T47D (cell line): ENCODE measurements at regions not wholly inside any gene's neighbourhood (a gene's known extent, or its start where the extent isn't known, plus 50 kb on each side); places are given as distances from the start of the nearest gene placed in this dataset.

Experiments
- DNase-seq, 2 experiments: peaks; one replicate each; pipeline versions ENCODE4 v3.0.0 to v3.0.0-alpha.2; 2011 to 2012; ENCODE audit warnings: low read depth in 1 of 2, low spot score in 1 of 2
- JUND ChIP-seq: IDR thresholded peaks from 2 replicates; pipeline ENCODE4 v1.6.1; 2012; ENCODE audit warnings: low read depth
- in situ Hi-C: cut with HindIII; loops from 2 replicates; pipeline ENCODE4 v1.10.0; 2016; ENCODE audit warnings: low sequenced_read_pairs, low pct_unique_long_range_greater_than_20kb

- in situ Hi-C loops = no loop called here
- DNase-seq = no peak
- TF ChIP-seq JUND = no peak
These were observed 135.7 kb downstream of the LRRC30 start for GRCh38 chr18:7366597-7366996.

GRCh38 chr18:7367336-7367735, 136.4 kb downstream of the LRRC30 start:
- in situ Hi-C loops = no loop called here

GRCh38 chr18:7369006-7369405, 138.1 kb downstream of the LRRC30 start:
- DNase-seq = no peak
- no peak for TF ChIP-seq JUND
- in situ Hi-C loops = no loop called here

More at GRCh38 chr18:7367336-7367735, 136.4 kb downstream of the LRRC30 start:
- no peak for TF ChIP-seq JUND
- DNase-seq = peak in 1 of 2 experiments; percentile 4

GRCh38 chr18:7370375-7370774, 139.5 kb downstream of the LRRC30 start:
- no peak for DNase-seq
- in situ Hi-C loops = no loop called here
- TF ChIP-seq JUND = no peak

- in situ Hi-C loops = no loop called here
- no peak for DNase-seq
- TF ChIP-seq JUND = no peak
These were observed 139.9 kb downstream of the LRRC30 start for GRCh38 chr18:7370802-7371201.

GRCh38 chr18:7373441-7373840, 142.6 kb downstream of the LRRC30 start:
- in situ Hi-C loops = no loop called here
- no peak for DNase-seq
- TF ChIP-seq JUND = no peak

- no peak for TF ChIP-seq JUND
- DNase-seq = no peak
- in situ Hi-C loops = no loop called here
These were observed 150.4 kb downstream of the LRRC30 start for GRCh38 chr18:7381307-7381706.

GRCh38 chr18:7382328-7383001, 151.6 kb downstream of the LRRC30 start:
- DNase-seq = no peak
- in situ Hi-C loops = no loop called here
- TF ChIP-seq JUND = no peak

GRCh38 chr18:7383002-7383980, 152.4 kb downstream of the LRRC30 start:
- no peak for DNase-seq
- in situ Hi-C loops = no loop called here
- no peak for TF ChIP-seq JUND

GRCh38 chr18:7388741-7389140, 157.9 kb downstream of the LRRC30 start:
- TF ChIP-seq JUND = no peak
- no peak for DNase-seq
- in situ Hi-C loops = no loop called here

GRCh38 chr18:7390731-7391492, 160.0 kb downstream of the LRRC30 start:
- DNase-seq = no peak
- no peak for TF ChIP-seq JUND
- in situ Hi-C loops = no loop called here

- no peak for DNase-seq
- in situ Hi-C loops = no loop called here
- TF ChIP-seq JUND = no peak
These were observed 162.2 kb downstream of the LRRC30 start for GRCh38 chr18:7393080-7393479.
